HepG2 (cell line): ENCODE measurements at regions not wholly inside any gene's neighbourhood (a gene's known extent, or its start where the extent isn't known, plus 50 kb on each side); places are given as distances from the start of the nearest gene placed in this dataset.

Source experiments
- ATAC-seq: fragments of 200-7000 bp; cut with Tn5 transposase; 3 replicates; pipeline ENCODE4 v1.9.1; 2020; ENCODE audit warnings: mild to moderate bottlenecking, moderate library complexity
- BruUV-seq: library from RNA; stranded (reverse); fragments of 400-500 nt; replicated peaks from 2 replicates; lab custom pipeline; 2021; lab: Mats Ljungman, UMichigan
- CTCF ChIA-PET: fragments of 300-600 bp; formaldehyde crosslinking; extraction: SDS; loops from one replicate; lab custom pipeline; 2021; ENCODE audit warnings: low total read pairs, inconsistent platforms, low intra/inter-chr PET ratio; lab: Yijun Ruan, JAX
- POLR2A ChIA-PET: fragments of 350-600 bp; sonication (Branson Sonifier 250); formaldehyde crosslinking; loops from one replicate; lab custom pipeline; 2020; ENCODE audit warnings: antibody characterized with exemption, inconsistent platforms; lab: Yijun Ruan, JAX
- DNase-seq: peaks from one replicate; pipeline ENCODE4 v3.0.0-alpha.2; 2015; ENCODE audit warnings: low spot score
- FAIRE-seq: peaks from 3 replicates; lab custom pipeline; 2011; peaks lifted over from hg19 to GRCh38; lab: Jason Lieb, UNC
- H2AFZ ChIP-seq: one replicate; pipeline ENCODE4 v1.6.1; 2011; ENCODE audit warnings: low read length, inconsistent platforms
- H3K27ac ChIP-seq: fragments of 300-600 bp; 3 replicates; pipeline ENCODE4 v1.8.0; 2011; ENCODE audit warnings: mixed run types, mild to moderate bottlenecking, mixed read lengths, low read length, inconsistent platforms; ENCODE audit not compliant: insufficient read depth; ENCODE audit errors: extremely low read length
- H3K27me3 ChIP-seq, 2 experiments: fragments of 200-600 bp in 1 of 2; 2 replicates in 1 of 2; 3 replicates in 1 of 2; pipeline versions ENCODE4 v1.6.0 to v1.8.0; 2011; ENCODE audit warnings: low read length in 2 of 2, mild to moderate bottlenecking in 2 of 2, moderate library complexity in 2 of 2, inconsistent platforms in 1 of 2; ENCODE audit not compliant: insufficient read depth in 2 of 2, control insufficient read depth in 1 of 2
- H3K36me3 ChIP-seq, 2 experiments: fragments of 200-600 bp in 1 of 2; replicated peaks in 1 of 2; 2 replicates in 1 of 2; 3 replicates in 1 of 2; pipeline versions ENCODE4 v1.5.1 to v1.8.0; 2011; ENCODE audit warnings: low read length in 2 of 2, inconsistent platforms in 1 of 2; ENCODE audit not compliant: insufficient read depth in 2 of 2, control insufficient read depth in 1 of 2
- H3K4me1 ChIP-seq: 2 replicates; pipeline ENCODE4 v1.5.1; 2012; ENCODE audit warnings: low read length, inconsistent platforms; ENCODE audit not compliant: insufficient read depth
- H3K4me2 ChIP-seq: 2 replicates; pipeline ENCODE4 v1.6.0; 2011; ENCODE audit warnings: low read depth, low read length, inconsistent platforms
- H3K4me3 ChIP-seq, 3 experiments: fragments of 200-600 bp in 1 of 3; sonication (generic), shearing (Covaris generic) in 1 of 3; replicated peaks in 1 of 3; 2 replicates each; pipeline ENCODE4 v1.5.1; 2011 to 2016; ENCODE audit warnings: low read length in 3 of 3, inconsistent platforms in 2 of 3, low read depth in 2 of 3, mild to moderate bottlenecking in 2 of 3, control low read depth in 1 of 3, mixed read lengths in 1 of 3; ENCODE audit not compliant: insufficient read depth in 1 of 3
- H3K79me2 ChIP-seq: one replicate; pipeline ENCODE4 v1.6.1; 2011; ENCODE audit warnings: low read length, inconsistent platforms; ENCODE audit not compliant: insufficient read depth
- H3K9ac ChIP-seq: 2 replicates; pipeline ENCODE4 v1.6.0; 2011; ENCODE audit warnings: mild to moderate bottlenecking, low read depth, low read length, inconsistent platforms; ENCODE audit not compliant: insufficient read depth
- H3K9me3 ChIP-seq: 2 replicates; pipeline ENCODE4 v1.5.1; 2012; ENCODE audit warnings: mild to moderate bottlenecking, low read length
- H4K20me1 ChIP-seq: 2 replicates; pipeline ENCODE4 v1.6.0; 2011; ENCODE audit warnings: inconsistent platforms, mild to moderate bottlenecking, low read length, moderate library complexity; ENCODE audit not compliant: insufficient read depth
- CHD4 ChIP-seq: fragments of 200-600 bp; sonication (generic); IDR thresholded peaks from 2 replicates; pipeline ENCODE4 v1.7.0; 2017; ENCODE audit warnings: mild to moderate bottlenecking, low read length, borderline replicate concordance
- HMG20B ChIP-seq: conservative IDR thresholded peaks from 2 replicates; pipeline ENCODE4 v1.6.1; 2016; ENCODE audit warnings: missing genetic modification reagents, missing compliant biosample characterization
- ZFP37 ChIP-seq: sonication (generic); formaldehyde crosslinking; IDR thresholded peaks from 2 replicates; pipeline ENCODE4 v1.4.0; 2020; ENCODE audit warnings: missing genetic modification reagents, borderline replicate concordance
- ZNF253 ChIP-seq: sonication (generic); formaldehyde crosslinking; IDR thresholded peaks from 2 replicates; pipeline ENCODE4 v1.8.0; 2022; ENCODE audit warnings: mild to moderate bottlenecking, missing genetic modification reagents, borderline replicate concordance
- WGBS: methylation state at CpG from one replicate; pipeline ENCODE4 v1.1.6; 2017; ENCODE audit warnings: low lambda C conversion rate; 5-methylcytosine and 5-hydroxymethylcytosine counted together
- in situ Hi-C: cut with HindIII; loops from 2 replicates; pipeline ENCODE4 v1.10.0; 2017; ENCODE audit warnings: low pct_unique_long_range_greater_than_20kb; ENCODE audit not compliant: extremely low pct_ligation_motif_present
- intact Hi-C: fragments of 100-400 bp; cut with micrococcal nuclease; formaldehyde crosslinking; loops from one replicate; pipeline ENCODE4 v1.10.0; 2022; ENCODE audit not compliant: unreplicated experiment
- TF ChIP-seq, protein P1 (sequence below), 2 experiments: fragments of 450-650 bp in 1 of 2; sonication (generic) in 1 of 2; formaldehyde crosslinking; IDR thresholded peaks; 2 replicates each; pipeline versions ENCODE4 v1.5.0 to v1.8.0; 2020 to 2022; ENCODE audit warnings: mild to moderate bottlenecking in 1 of 2, missing genetic modification reagents in 1 of 2
- TF ChIP-seq, protein P2 (sequence below): sonication (generic); formaldehyde crosslinking; IDR thresholded peaks from 2 replicates; pipeline ENCODE4 v1.4.0; 2020; ENCODE audit warnings: missing genetic modification reagents
- TF ChIP-seq, protein P3 (sequence below): sonication (generic); formaldehyde crosslinking; IDR thresholded peaks from 2 replicates; pipeline ENCODE4 v1.9.0; 2021; ENCODE audit warnings: missing genetic modification reagents, borderline replicate concordance
- TF ChIP-seq, protein P4 (sequence below): sonication (generic); formaldehyde crosslinking; IDR thresholded peaks from 2 replicates; pipeline ENCODE4 v1.5.0; 2020; ENCODE audit warnings: mild to moderate bottlenecking, missing genetic modification reagents, borderline replicate concordance

DNA sequence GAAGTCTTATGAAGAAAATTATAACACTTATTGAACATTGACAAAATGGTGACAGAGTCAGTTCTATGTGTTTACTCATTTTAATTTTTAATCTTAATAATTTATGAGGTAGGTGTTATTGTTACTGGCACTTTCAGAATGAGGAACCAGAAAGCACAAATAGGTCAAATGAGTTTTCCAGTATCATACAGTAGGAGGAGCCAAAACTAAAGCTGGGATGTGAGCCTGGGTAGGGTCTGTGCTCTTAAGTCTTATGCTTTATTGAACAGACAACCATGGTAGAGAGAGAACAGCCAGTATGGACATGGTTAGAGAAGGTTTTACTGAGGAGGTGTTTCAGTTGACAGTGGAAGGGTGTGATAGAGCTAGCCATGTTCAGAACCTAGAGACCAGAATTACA is 775.7 kb downstream of the TMTC2 start:
- in situ Hi-C loops = no loop called here
- BruUV-seq = no TSS peak
- ATAC-seq (no peak), DNase-seq (no peak), FAIRE-seq (no peak)
- ChIA-PET CTCF (no interaction called here), POLR2A (no interaction called here)
- Histone ChIP-seq H3K79me2 (no peaks in the 10 kb centered on the region), H3K4me1 (no peaks in the 10 kb centered on the region), H3K36me3 (no peaks in the 10 kb centered on the region), H3K4me2 (no peak overlapping the region), H3K4me3 (no peak overlapping the region), H3K27me3 (no peaks in the 10 kb centered on the region), H3K9ac (no peak overlapping the region), H4K20me1 (no peaks in the 10 kb centered on the region), H3K9me3 (peaks cover 68% of the 10 kb centered on the region), H2AFZ (no peak overlapping the region), H3K27ac (no peak overlapping the region)
- TF ChIP-seq CHD4 (no peak), ZFP37 (CRISPR knock-in tag) (no peak)
- TF ChIP-seq, protein P1, sequence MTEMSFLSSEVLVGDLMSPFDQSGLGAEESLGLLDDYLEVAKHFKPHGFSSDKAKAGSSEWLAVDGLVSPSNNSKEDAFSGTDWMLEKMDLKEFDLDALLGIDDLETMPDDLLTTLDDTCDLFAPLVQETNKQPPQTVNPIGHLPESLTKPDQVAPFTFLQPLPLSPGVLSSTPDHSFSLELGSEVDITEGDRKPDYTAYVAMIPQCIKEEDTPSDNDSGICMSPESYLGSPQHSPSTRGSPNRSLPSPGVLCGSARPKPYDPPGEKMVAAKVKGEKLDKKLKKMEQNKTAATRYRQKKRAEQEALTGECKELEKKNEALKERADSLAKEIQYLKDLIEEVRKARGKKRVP (CRISPR knock-in tag; IDR thresholded peaks at IDR 0.05) = no peak
- TF ChIP-seq, protein P2, sequence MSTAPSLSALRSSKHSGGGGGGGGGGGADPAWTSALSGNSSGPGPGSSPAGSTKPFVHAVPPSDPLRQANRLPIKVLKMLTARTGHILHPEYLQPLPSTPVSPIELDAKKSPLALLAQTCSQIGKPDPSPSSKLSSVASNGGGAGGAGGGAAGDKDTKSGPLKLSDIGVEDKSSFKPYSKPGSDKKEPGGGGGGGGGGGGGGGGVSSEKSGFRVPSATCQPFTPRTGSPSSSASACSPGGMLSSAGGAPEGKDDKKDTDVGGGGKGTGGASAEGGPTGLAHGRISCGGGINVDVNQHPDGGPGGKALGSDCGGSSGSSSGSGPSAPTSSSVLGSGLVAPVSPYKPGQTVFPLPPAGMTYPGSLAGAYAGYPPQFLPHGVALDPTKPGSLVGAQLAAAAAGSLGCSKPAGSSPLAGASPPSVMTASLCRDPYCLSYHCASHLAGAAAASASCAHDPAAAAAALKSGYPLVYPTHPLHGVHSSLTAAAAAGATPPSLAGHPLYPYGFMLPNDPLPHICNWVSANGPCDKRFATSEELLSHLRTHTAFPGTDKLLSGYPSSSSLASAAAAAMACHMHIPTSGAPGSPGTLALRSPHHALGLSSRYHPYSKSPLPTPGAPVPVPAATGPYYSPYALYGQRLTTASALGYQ (CRISPR knock-in tag) = no peak
- intact Hi-C loops = no loop called here

DNA sequence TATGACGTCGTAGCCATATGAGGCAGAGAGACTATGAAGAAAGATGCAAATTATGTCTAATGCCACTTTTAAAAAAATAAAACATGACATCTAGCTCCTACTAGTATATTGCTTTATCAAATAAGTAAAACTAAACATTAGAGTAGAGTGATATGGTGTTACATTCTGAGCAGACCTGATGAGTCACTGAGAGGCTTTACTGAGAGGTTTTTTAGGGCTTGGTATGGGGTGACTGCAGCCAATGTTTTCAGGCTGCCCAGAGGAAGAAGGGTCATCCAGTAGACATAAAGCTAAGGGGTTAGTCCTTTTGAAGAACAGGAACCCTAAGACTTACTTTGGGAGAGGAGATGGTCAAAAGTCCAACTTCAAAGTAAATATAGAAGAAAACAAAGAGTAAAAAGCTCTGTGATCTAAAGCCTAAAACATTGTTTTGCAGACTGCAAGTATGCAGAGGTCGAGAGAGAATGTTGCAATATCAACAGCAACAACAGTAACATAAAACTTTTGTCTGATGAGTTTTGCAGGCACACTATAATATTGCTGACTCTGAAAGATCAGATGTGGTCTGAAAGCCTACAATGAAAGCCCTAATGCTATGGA is 774.7 kb downstream of the TMTC2 start:
- ChIA-PET CTCF (no interaction called here), POLR2A (no interaction called here)
- Histone ChIP-seq H3K36me3 (no peaks in the 10 kb centered on the region), H3K4me3 (no peak overlapping the region), H3K9me3 (peaks cover 69% of the 10 kb centered on the region), H3K4me1 (no peaks in the 10 kb centered on the region), H4K20me1 (no peaks in the 10 kb centered on the region), H3K9ac (no peak overlapping the region), H2AFZ (no peak overlapping the region), H3K4me2 (no peak overlapping the region), H3K27ac (no peak overlapping the region), H3K27me3 (no peaks in the 10 kb centered on the region), H3K79me2 (no peaks in the 10 kb centered on the region)
- in situ Hi-C loops = no loop called here
- ATAC-seq (no peak), DNase-seq (no peak), FAIRE-seq (no peak)
- WGBS = 56% methylated on average over 3 of the region's 3 CpGs
- intact Hi-C loops = no loop called here
- no TSS peak for BruUV-seq
- TF ChIP-seq ZNF253 (no peak), HMG20B (CRISPR knock-in tag) (no peak)
- TF ChIP-seq, protein P3, sequence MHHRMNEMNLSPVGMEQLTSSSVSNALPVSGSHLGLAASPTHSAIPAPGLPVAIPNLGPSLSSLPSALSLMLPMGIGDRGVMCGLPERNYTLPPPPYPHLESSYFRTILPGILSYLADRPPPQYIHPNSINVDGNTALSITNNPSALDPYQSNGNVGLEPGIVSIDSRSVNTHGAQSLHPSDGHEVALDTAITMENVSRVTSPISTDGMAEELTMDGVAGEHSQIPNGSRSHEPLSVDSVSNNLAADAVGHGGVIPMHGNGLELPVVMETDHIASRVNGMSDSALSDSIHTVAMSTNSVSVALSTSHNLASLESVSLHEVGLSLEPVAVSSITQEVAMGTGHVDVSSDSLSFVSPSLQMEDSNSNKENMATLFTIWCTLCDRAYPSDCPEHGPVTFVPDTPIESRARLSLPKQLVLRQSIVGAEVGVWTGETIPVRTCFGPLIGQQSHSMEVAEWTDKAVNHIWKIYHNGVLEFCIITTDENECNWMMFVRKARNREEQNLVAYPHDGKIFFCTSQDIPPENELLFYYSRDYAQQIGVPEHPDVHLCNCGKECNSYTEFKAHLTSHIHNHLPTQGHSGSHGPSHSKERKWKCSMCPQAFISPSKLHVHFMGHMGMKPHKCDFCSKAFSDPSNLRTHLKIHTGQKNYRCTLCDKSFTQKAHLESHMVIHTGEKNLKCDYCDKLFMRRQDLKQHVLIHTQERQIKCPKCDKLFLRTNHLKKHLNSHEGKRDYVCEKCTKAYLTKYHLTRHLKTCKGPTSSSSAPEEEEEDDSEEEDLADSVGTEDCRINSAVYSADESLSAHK (CRISPR knock-in tag) = no peak
- TF ChIP-seq, protein P4, sequence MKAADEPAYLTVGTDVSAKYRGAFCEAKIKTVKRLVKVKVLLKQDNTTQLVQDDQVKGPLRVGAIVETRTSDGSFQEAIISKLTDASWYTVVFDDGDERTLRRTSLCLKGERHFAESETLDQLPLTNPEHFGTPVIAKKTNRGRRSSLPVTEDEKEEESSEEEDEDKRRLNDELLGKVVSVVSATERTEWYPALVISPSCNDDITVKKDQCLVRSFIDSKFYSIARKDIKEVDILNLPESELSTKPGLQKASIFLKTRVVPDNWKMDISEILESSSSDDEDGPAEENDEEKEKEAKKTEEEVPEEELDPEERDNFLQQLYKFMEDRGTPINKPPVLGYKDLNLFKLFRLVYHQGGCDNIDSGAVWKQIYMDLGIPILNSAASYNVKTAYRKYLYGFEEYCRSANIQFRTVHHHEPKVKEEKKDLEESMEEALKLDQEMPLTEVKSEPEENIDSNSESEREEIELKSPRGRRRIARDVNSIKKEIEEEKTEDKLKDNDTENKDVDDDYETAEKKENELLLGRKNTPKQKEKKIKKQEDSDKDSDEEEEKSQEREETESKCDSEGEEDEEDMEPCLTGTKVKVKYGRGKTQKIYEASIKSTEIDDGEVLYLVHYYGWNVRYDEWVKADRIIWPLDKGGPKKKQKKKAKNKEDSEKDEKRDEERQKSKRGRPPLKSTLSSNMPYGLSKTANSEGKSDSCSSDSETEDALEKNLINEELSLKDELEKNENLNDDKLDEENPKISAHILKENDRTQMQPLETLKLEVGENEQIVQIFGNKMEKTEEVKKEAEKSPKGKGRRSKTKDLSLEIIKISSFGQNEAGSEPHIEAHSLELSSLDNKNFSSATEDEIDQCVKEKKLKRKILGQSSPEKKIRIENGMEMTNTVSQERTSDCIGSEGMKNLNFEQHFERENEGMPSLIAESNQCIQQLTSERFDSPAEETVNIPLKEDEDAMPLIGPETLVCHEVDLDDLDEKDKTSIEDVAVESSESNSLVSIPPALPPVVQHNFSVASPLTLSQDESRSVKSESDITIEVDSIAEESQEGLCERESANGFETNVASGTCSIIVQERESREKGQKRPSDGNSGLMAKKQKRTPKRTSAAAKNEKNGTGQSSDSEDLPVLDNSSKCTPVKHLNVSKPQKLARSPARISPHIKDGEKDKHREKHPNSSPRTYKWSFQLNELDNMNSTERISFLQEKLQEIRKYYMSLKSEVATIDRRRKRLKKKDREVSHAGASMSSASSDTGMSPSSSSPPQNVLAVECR (CRISPR knock-in tag) = no peak
